ENCODE measurements at regions not wholly inside any gene's neighbourhood (a gene's known extent, or its start where the extent isn't known, plus 50 kb on each side); places are given as distances from the start of the nearest gene placed in this dataset.
A peak's percentile ranks its signal among the peaks of the same experiment; 100 is the strongest.

GRCh38 chr10:85513436-85513835 is 853.2 kb downstream of the GRID1 start:
- no peak for DNase-seq

- DNase-seq = no peak
Observed at GRCh38 chr10:85515316-85515715, 851.3 kb downstream of the GRID1 start.

DNA sequence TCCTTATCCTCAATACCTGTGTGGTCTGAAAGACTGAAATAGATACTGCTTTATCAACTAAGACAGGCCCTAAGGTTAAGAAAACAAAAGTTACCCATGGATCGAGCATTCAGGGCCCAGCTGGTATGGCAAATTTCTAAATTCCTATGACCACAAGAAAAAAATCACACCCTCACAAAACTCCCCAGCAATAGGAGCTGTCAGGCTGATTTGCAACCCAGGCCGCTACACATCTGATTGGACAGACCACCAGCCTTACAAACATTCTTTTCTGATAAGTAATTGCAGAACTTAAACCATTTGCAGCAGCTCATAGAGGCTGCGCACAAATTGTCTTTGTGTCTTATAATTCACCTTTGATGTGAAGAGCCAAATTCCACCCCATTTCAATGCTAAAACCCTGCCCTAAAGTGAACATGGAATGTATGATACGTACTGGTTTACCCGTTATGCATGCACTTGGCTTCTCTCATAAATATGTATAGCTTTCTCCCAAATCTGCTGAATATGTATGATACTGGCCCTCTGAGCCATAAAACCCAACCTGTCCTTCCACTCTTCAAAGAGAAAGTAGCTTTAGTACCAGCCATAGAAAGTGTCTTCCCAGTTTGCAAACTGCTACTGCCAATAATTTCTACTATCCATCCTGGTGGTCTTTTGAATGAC is 842.5 kb downstream of the GRID1 start:
- no peak for DNase-seq

GRCh38 chr10:85527616-85528317 is 838.8 kb downstream of the GRID1 start:
- DNase-seq = peak; percentile 18

GRCh38 chr10:85528318-85528652 is 838.3 kb downstream of the GRID1 start:
- DNase-seq = no peak

- no peak for DNase-seq
Observed at GRCh38 chr10:85531706-85532105, 834.9 kb downstream of the GRID1 start.

- DNase-seq = no peak
Observed at GRCh38 chr10:85532773-85533172, 833.8 kb downstream of the GRID1 start.

DNA sequence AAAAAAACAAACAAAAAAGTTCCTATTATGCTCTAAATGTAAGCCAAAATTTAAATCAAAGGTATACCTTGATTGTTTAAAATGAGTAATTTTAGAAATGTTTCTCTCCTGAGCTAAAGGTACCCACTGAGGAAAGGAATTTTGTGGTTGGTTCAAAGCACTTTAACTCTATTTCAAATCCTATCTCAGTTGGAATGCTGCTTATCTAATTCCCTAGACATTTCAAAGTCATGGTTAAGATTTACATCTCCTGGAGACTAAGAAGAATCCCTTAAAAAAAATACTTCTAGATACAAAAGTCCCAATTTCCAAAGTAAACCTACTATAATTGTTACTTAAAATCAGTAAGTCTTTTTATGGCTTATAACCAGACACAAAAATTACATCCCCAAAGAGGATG is 830.7 kb downstream of the GRID1 start:
- no peak for DNase-seq

- no peak for DNase-seq
Observed at GRCh38 chr10:85537561-85537960, 829.0 kb downstream of the GRID1 start.

DNA sequence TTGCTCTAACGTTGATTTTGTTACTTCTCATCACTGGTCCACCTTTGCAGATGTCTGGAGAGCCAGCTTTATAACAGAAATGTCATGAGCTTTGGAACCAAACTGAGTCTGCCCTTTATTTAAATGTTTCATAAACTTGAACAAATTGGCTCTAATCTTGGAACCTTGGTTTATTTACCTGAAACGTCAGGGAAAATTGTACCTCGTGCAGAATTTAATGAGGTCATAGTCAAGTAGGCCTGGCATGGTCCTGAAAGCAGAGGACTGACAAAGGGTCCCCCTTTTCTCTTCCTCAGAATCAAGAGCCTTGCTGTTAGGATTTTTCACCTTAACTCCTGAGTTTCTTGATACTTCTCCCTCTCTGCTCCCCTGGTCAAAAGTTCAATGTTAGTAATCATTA is 828.0 kb downstream of the GRID1 start:
- no peak for DNase-seq

GRCh38 chr10:85542152-85542551 is 824.4 kb downstream of the GRID1 start:
- no peak for DNase-seq

GRCh38 chr10:85542936-85543730 is 823.5 kb downstream of the GRID1 start:
- DNase-seq = no peak

- no peak for DNase-seq
Observed at GRCh38 chr10:85544956-85545355, 821.6 kb downstream of the GRID1 start.

DNA sequence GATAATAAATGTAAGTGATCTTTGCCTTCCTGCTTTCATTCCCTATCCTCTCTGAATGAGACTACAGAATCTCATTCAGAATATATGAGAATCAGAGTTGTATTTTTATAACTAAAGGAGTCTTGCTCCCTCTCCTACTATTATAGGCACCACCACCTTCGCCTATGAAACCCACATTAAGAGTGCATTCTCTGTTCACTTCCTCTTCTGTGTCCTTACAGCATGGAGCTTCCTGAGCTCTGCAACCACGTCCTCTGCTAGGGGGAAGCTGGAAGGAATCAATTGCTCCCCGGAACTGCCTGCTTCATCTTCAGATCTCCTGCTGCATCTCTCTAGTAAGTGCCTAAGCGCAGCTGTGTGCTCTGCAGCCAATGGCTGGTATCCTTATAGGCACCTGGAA is 820.7 kb downstream of the GRID1 start:
- DNase-seq = no peak

GRCh38 chr10:85547460-85548023 is 819.1 kb downstream of the GRID1 start:
- DNase-seq = no peak

- DNase-seq = peak; percentile 45
Observed at GRCh38 chr10:85548034-85548433, 818.6 kb downstream of the GRID1 start.

Measured in activated CD4-positive, alpha-beta T cell treated with anti-CD3 and anti-CD28 coated beads, Interleukin-2, amount 50 U/mL, for 16 hours (primary cell).